Uterus (tissue), 3 donors: ENCODE measurements at regions not wholly inside any gene's neighbourhood (a gene's known extent, or its start where the extent isn't known, plus 50 kb on each side); places are given as distances from the start of the nearest gene placed in this dataset.

ENCODE experiments used
- DNase-seq, 2 donors: peaks; one replicate each; pipeline ENCODE4 v3.0.0-alpha.2; 2019 to 2020
- H3K27ac ChIP-seq, 2 donors: fragments of 200-600 bp; sonication (generic); 1 replicate in 1 of 2; 2 replicates in 1 of 2; pipeline ENCODE4 v1.5.1; 2016 to 2018
- H3K27me3 ChIP-seq, 2 donors: fragments of 200-600 bp; sonication (generic); one replicate each; pipeline ENCODE4 v1.5.1; 2018 to 2019; ENCODE audit warnings: control low read depth in 1 of 2
- H3K36me3 ChIP-seq, 2 donors: fragments of 200-600 bp; sonication (generic); one replicate each; pipeline ENCODE4 v1.5.1; 2019; ENCODE audit warnings: control low read depth in 1 of 2
- H3K4me1 ChIP-seq, 2 donors: fragments of 200-600 bp; sonication (generic); one replicate each; pipeline ENCODE4 v1.5.1; 2018 to 2019; ENCODE audit warnings: control low read depth in 1 of 2
- H3K4me3 ChIP-seq, 2 donors: fragments of 200-600 bp; sonication (generic); 1 replicate in 1 of 2; 2 replicates in 1 of 2; pipeline ENCODE4 v1.5.1; 2018 to 2019; ENCODE audit warnings: mild to moderate bottlenecking in 1 of 2
- H3K9me3 ChIP-seq, 2 donors: fragments of 200-600 bp; sonication (generic); one replicate each; pipeline ENCODE4 v1.5.1; 2019; ENCODE audit warnings: control low read depth in 1 of 2
- CTCF ChIP-seq, 4 experiments: fragments of 200-600 bp in 2 of 4; fragments of 450-650 bp in 2 of 4; sonication (generic) in 2 of 4; IDR thresholded peaks; one replicate each; pipeline ENCODE4 v1.5.1; 2016 to 2019; ENCODE audit warnings: antibody characterized with exemption in 4 of 4, mild to moderate bottlenecking in 2 of 4, moderate library complexity in 1 of 4
- POLR2A ChIP-seq, 2 donors: fragments of 450-650 bp; IDR thresholded peaks; one replicate each; pipeline ENCODE4 v1.6.1; 2016; ENCODE audit warnings: antibody characterized with exemption in 2 of 2, mild to moderate bottlenecking in 1 of 2, moderate library complexity in 1 of 2
- intact Hi-C: fragments of 100-400 bp; cut with DNase I; formaldehyde crosslinking; loops from one replicate; pipeline ENCODE4 v1.15.1; 2023; ENCODE audit warnings: low total_unique reads
- donor health status: DM: yes; HTN: yes; CAD: no.

- H3K36me3 ChIP-seq: no peaks in the 10 kb centered on the region
- no peaks in the 10 kb centered on the region for H3K4me1 ChIP-seq
- H3K4me3 ChIP-seq: no peak overlapping the region
- H3K27ac ChIP-seq: no peak overlapping the region
- no peak for DNase-seq
- TF ChIP-seq CTCF (IDR thresholded peaks at IDR 0.05): no peak
- TF ChIP-seq POLR2A (IDR thresholded peaks at IDR 0.05): no peak
- no peaks in the 10 kb centered on the region for H3K27me3 ChIP-seq
- intact Hi-C loops: no loop called here
- H3K9me3 ChIP-seq: no peaks in the 10 kb centered on the region
Measured at GRCh38 chr1:87922885-87923284, 594.2 kb downstream of the LMO4 start.

- Histone ChIP-seq H3K27me3 (no peaks in the 10 kb centered on the region), H3K9me3 (no peaks in the 10 kb centered on the region), H3K4me3 (no peak overlapping the region), H3K27ac (no peak overlapping the region), H3K4me1 (no peaks in the 10 kb centered on the region), H3K36me3 (no peaks in the 10 kb centered on the region)
- intact Hi-C loops: no loop called here
- DNase-seq: no peak
- no peak for TF ChIP-seq POLR2A (IDR thresholded peaks at IDR 0.05)
- no peak for TF ChIP-seq CTCF (IDR thresholded peaks at IDR 0.05)
Measured at GRCh38 chr1:87926131-87926830, 597.6 kb downstream of the LMO4 start.

GRCh38 chr1:87926921-87927320, 598.2 kb downstream of the LMO4 start:
- DNase-seq: no peak
- intact Hi-C loops: no loop called here
- H3K27me3 ChIP-seq: no peaks in the 10 kb centered on the region
- no peaks in the 10 kb centered on the region for H3K36me3 ChIP-seq
- TF ChIP-seq CTCF (IDR thresholded peaks at IDR 0.05) (no peak), POLR2A (IDR thresholded peaks at IDR 0.05) (no peak)
- no peaks in the 10 kb centered on the region for H3K9me3 ChIP-seq
- H3K4me3 ChIP-seq: no peak overlapping the region
- H3K27ac ChIP-seq: no peak overlapping the region
- no peaks in the 10 kb centered on the region for H3K4me1 ChIP-seq

- TF ChIP-seq CTCF (IDR thresholded peaks at IDR 0.05): no peak
- Histone ChIP-seq H3K4me3 (no peak overlapping the region), H3K27me3 (no peaks in the 10 kb centered on the region), H3K9me3 (no peaks in the 10 kb centered on the region), H3K36me3 (no peaks in the 10 kb centered on the region), H3K27ac (no peak overlapping the region), H3K4me1 (no peaks in the 10 kb centered on the region)
- intact Hi-C loops: no loop called here
- DNase-seq: no peak
Measured at GRCh38 chr1:87927391-87928280, 599.0 kb downstream of the LMO4 start.

- H3K36me3 ChIP-seq: no peaks in the 10 kb centered on the region
- TF ChIP-seq CTCF (IDR thresholded peaks at IDR 0.05): no peak
- TF ChIP-seq POLR2A (IDR thresholded peaks at IDR 0.05): no peak
- no peak overlapping the region for H3K4me3 ChIP-seq
- no peaks in the 10 kb centered on the region for H3K9me3 ChIP-seq
- intact Hi-C loops: no loop called here
- no peak for DNase-seq
- no peaks in the 10 kb centered on the region for H3K27me3 ChIP-seq
- no peaks in the 10 kb centered on the region for H3K4me1 ChIP-seq
- no peak overlapping the region for H3K27ac ChIP-seq
Measured at GRCh38 chr1:87928623-87929022, 599.9 kb downstream of the LMO4 start.
